H1 (cell line): ENCODE measurements at regions not wholly inside any gene's neighbourhood (a gene's known extent, or its start where the extent isn't known, plus 50 kb on each side); places are given as distances from the start of the nearest gene placed in this dataset.

Experiments used
- CEBPB ChIP-seq: IDR thresholded peaks from 2 replicates; pipeline ENCODE4 v1.6.1; 2012; ENCODE audit warnings: low read depth, low read length
- EZH2 ChIP-seq: fragments of 200-600 bp; sonication (generic); IDR thresholded peaks from 2 replicates; pipeline ENCODE4 v1.7.1; 2012; ENCODE audit warnings: low read depth, mild to moderate bottlenecking, moderate library complexity, low read length, inconsistent platforms; ENCODE audit not compliant: severe bottlenecking
- JUN ChIP-seq: IDR thresholded peaks from 2 replicates; pipeline ENCODE4 v1.6.1; 2011; ENCODE audit warnings: low read depth, mild to moderate bottlenecking, improper control_type of control experiment, low read length
- POLR2A ChIP-seq, 2 experiments: IDR thresholded peaks; 1 replicate in 1 of 2; 2 replicates in 1 of 2; pipeline ENCODE4 v1.6.1; 2011; ENCODE audit warnings: low read depth in 2 of 2, low read length in 2 of 2, mild to moderate bottlenecking in 2 of 2; ENCODE audit errors: control extremely low read depth in 1 of 2
- POLR2AphosphoS5 ChIP-seq: IDR thresholded peaks from 2 replicates; pipeline ENCODE4 v1.6.1; 2011; ENCODE audit warnings: low read depth, low read length
- RBBP5 ChIP-seq: IDR thresholded peaks from 2 replicates; pipeline ENCODE4 v1.7.1; 2012; ENCODE audit warnings: low read depth, mild to moderate bottlenecking, inconsistent platforms, low read length, moderate library complexity, borderline replicate concordance
- RFX5 ChIP-seq: IDR thresholded peaks from 2 replicates; pipeline ENCODE4 v1.6.1; 2011; ENCODE audit warnings: low read depth, low read length, improper control_type of control experiment, borderline replicate concordance
- SP1 ChIP-seq: IDR thresholded peaks from 2 replicates; pipeline ENCODE4 v1.6.1; 2011; ENCODE audit warnings: low read depth, low read length
- SP2 ChIP-seq: IDR thresholded peaks from 2 replicates; pipeline ENCODE4 v1.6.1; 2012; ENCODE audit warnings: mild to moderate bottlenecking, low read length, inconsistent platforms
- SP4 ChIP-seq: IDR thresholded peaks from 2 replicates; pipeline ENCODE4 v1.6.1; 2012; ENCODE audit warnings: low read length, inconsistent platforms
- TCF12 ChIP-seq: IDR thresholded peaks from 2 replicates; pipeline ENCODE4 v1.6.1; 2011; ENCODE audit warnings: low read depth, mild to moderate bottlenecking, low read length
- ZNF274 ChIP-seq: IDR thresholded peaks from 2 replicates; pipeline ENCODE4 v1.7.0; 2012; ENCODE audit warnings: low read length, borderline replicate concordance; ENCODE audit errors: extremely low read depth
- TF ChIP-seq, protein P1 (sequence below), 3 experiments: IDR thresholded peaks; 1 replicate in 2 of 3; 2 replicates in 1 of 3; pipeline versions ENCODE4 v1.5.1 to v1.6.1; 2011; ENCODE audit warnings: low read length in 3 of 3, mild to moderate bottlenecking in 3 of 3, inconsistent platforms in 2 of 3, low read depth in 1 of 3, moderate library complexity in 1 of 3; ENCODE audit not compliant: insufficient read depth in 1 of 3; ENCODE audit errors: control extremely low read depth in 1 of 3
- TF ChIP-seq, protein P2 (sequence below): IDR thresholded peaks from 2 replicates; pipeline ENCODE4 v1.6.1; 2012; ENCODE audit warnings: inconsistent platforms

DNA sequence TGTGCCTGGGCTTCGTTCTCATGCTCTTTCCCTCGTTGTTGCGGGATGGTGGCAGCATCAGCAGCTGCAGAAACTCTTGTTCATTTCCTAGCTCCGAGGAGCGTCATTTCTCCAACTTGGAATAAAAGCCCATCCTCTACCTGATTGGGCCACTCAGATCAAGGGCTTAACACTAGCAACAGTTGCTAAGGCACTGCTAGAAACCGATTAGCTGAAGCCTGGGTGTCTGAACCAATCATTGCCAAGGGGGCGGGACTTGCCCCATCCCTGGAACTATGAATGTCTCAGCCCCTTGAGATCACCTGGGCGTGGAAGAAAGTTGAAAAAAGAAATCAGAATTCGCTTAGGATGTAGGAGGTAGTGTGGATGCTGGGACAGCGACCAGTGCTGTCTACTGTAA is 145.3 kb downstream of the FOXL1 start:
- no peak for TF ChIP-seq POLR2A (IDR thresholded peaks at IDR 0.05; ENCODE audit: control extremely low read depth in 1 of 2, low read depth in 2 of 2, low read length in 2 of 2)
- TF ChIP-seq POLR2AphosphoS5: no peak
- TF ChIP-seq SP1: peak; percentile 84
- TF ChIP-seq TCF12: no peak
- no peak for TF ChIP-seq EZH2
- TF ChIP-seq, protein P1, sequence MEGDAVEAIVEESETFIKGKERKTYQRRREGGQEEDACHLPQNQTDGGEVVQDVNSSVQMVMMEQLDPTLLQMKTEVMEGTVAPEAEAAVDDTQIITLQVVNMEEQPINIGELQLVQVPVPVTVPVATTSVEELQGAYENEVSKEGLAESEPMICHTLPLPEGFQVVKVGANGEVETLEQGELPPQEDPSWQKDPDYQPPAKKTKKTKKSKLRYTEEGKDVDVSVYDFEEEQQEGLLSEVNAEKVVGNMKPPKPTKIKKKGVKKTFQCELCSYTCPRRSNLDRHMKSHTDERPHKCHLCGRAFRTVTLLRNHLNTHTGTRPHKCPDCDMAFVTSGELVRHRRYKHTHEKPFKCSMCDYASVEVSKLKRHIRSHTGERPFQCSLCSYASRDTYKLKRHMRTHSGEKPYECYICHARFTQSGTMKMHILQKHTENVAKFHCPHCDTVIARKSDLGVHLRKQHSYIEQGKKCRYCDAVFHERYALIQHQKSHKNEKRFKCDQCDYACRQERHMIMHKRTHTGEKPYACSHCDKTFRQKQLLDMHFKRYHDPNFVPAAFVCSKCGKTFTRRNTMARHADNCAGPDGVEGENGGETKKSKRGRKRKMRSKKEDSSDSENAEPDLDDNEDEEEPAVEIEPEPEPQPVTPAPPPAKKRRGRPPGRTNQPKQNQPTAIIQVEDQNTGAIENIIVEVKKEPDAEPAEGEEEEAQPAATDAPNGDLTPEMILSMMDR (IDR thresholded peaks at IDR 0.05; ENCODE audit: control extremely low read depth in 1 of 3, insufficient read depth in 1 of 3, low read depth in 1 of 3, low read length in 3 of 3): no peak
- TF ChIP-seq SP4: no peak
- no peak for TF ChIP-seq JUN
- TF ChIP-seq CEBPB: no peak
- peak; percentile 51; the same call in 1 of the 2 replicates for TF ChIP-seq RFX5
- peak; percentile 32; the same call in 1 of the 2 replicates for TF ChIP-seq SP2
- TF ChIP-seq, protein P2, sequence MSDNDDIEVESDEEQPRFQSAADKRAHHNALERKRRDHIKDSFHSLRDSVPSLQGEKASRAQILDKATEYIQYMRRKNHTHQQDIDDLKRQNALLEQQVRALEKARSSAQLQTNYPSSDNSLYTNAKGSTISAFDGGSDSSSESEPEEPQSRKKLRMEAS: no peak
- TF ChIP-seq ZNF274: no peak
- TF ChIP-seq RBBP5: no peak
